HG02884 (cell line): ENCODE measurements at regions not wholly inside any gene's neighbourhood (a gene's known extent, or its start where the extent isn't known, plus 50 kb on each side); places are given as distances from the start of the nearest gene placed in this dataset.
"Not testable (repeated sequence)": the region's sequence is repeated elsewhere in the genome, so short reads cannot be mapped to it uniquely, and the experiment has no call there.

Source experiments
- ATAC-seq: cut with Tn5 transposase; IDR thresholded peaks from one replicate; pipeline ENCODE4 v1.9.1; 2021; ENCODE audit warnings: mild to moderate bottlenecking, moderate library complexity; ENCODE audit not compliant: unreplicated experiment

DNA sequence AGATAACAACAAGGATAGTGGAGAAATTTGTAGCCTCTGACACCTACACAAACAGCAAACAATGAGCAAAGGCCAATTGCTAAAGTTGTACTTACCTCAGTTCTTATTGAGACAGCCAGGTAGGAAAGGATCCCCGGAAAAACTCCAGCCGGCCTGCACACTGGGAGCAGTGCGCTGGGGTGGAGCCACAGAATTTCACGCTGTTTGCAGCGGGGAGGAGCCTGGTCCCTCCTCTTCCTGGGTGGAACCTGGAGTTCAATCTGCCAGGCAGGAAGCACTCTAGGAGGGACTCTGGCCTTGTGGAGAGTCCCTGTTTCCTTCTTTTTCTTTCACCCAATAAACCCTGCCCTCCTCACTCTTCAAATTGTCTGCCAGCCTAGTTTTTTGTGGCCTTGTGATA lies 382.6 kb upstream of the TGIF2LX start:
- ATAC-seq = not testable (repeated sequence)

- ATAC-seq = not testable (repeated sequence)
These were observed 364.6 kb upstream of the TGIF2LX start for GRCh38 chrX:89557146-89557545.

- not testable (repeated sequence) for ATAC-seq
These were observed 359.6 kb upstream of the TGIF2LX start for GRCh38 chrX:89562079-89562478.

DNA sequence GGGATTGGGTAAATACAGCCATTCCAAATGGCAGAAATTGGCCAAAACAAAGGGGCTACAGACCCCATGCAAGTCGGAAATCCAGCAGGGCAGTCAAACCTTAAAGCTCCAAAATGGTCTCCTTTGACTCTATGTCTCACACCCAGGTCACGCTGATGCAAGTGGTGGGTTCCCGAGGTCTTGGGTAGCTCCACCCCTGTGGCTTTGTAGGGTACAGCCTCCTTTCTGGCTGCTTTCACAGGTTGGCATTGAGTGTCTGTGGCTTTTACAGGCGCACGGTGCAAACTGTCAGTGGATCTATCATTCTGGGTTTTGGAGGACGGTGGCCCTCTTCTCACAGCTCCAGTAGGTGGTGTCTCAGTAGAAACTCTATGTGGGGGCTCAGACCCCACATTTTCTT lies 358.6 kb upstream of the TGIF2LX start:
- not testable (repeated sequence) for ATAC-seq

DNA sequence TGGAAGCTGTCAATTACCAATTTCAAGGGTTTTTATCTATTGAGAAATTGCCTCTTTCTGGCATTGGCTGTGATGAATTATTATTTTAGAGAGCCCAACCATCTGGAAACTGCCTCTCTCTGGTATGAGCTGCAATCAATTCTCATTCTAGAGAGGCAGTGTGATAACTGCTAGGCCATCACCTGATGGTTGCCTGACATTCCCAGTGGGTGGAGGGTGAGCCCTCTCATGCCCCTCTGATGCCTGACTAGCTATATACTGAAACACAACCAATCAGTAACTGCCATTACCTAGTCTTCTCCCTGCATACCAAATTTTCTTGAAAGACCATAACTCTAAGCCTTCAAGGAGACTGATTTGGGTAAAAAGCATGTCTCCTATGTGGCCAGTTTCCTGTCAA lies 353.9 kb upstream of the TGIF2LX start:
- not testable (repeated sequence) for ATAC-seq

GRCh38 chrX:89581868-89582267 lies 339.8 kb upstream of the TGIF2LX start:
- ATAC-seq = not testable (repeated sequence)

- not testable (repeated sequence) for ATAC-seq
These were observed 289.9 kb upstream of the TGIF2LX start for GRCh38 chrX:89631858-89632257.

GRCh38 chrX:89635887-89636286 lies 285.8 kb upstream of the TGIF2LX start:
- ATAC-seq = not testable (repeated sequence)

DNA sequence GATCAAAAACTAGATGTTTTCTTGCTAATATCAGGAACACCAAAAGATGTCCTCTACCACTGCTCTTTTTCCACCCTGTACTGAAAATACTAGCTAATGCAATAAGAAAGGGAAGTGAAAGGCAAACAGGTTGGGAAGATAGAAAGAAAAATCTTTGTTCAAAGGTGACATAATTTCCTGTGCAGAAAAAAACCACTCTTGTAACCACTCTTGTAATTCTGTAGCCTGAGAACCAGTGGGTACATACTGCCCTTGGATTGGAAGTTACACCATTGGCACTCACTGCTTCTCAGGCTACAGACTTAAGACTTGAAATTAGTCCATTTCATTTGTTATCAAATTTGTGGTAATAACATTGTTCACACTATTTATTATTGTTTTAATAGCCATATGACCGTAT lies 263.0 kb upstream of the TGIF2LX start:
- not testable (repeated sequence) for ATAC-seq

DNA sequence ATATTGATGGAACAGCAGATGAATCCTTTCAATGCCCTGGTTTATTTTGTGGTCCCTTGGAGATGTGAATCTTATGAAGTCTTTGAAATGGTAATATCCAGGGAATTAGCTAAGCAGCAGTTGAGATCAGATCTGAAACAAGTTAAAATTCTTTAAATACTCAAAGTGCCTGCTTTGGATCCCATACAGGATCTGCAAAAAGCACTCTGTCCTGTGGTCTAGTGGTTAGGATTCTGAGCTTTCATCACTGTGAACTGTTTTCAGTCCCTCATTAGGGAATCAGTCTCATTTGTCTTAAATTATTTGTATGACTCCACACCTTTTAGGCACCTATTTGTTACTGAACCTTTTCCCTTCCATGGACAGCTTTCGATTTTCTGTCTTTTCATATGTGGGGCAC lies 215.2 kb upstream of the TGIF2LX start:
- ATAC-seq = not testable (repeated sequence)

GRCh38 chrX:89707363-89707927 lies 214.3 kb upstream of the TGIF2LX start:
- ATAC-seq = not testable (repeated sequence)

DNA sequence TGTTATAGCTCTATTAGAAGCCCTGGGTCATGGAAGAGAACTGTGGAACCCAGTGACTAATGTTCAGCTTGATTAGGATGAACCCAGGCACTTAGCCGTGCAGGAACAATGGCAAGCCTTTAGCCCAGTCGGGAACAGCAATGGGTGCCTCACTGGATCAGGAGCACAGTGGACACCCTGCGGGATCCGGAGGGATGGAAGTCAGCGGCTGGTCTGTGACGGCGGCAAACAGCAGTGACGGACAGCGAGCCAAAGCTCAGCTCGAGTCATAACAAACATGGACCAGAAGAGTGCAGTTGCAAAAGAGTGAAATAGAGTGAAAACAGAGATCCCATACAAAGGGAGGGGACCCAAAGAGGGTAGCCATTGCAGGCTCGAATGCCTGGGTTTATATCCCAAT lies 187.3 kb upstream of the TGIF2LX start:
- ATAC-seq = not testable (repeated sequence)

- ATAC-seq = not testable (repeated sequence)
These were observed 165.2 kb upstream of the TGIF2LX start for GRCh38 chrX:89756466-89756865.

GRCh38 chrX:89757767-89758166 lies 163.9 kb upstream of the TGIF2LX start:
- ATAC-seq = not testable (repeated sequence)

DNA sequence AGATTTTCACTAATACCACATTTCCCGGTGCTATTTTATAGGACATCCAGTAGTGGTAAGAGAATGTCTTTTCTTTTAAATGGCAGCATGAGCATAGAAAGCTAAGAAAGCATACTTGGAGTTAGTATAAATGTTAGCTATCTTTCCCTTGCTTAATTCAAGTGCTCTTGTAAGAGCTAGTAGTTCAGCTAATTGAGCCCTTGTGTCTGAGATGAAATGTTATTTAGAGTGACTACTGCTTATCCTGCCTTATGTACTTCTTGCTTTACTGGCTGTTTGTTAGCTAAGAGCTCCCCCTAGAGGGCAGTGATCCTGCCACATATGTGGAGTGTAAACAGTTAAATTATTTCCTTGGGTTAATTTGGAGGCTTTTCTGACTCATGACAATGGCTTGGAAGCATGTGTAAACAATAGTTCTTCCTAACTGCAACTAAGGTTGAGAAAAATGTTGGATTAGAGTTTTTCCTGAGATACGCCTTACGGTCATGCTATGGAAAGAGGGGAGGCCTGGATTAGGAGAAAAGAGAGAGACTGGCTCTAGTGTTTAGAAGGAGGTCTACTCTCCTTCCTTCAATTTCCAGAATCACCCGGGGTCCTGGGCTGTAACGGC lies 162.5 kb upstream of the TGIF2LX start:
- ATAC-seq = not testable (repeated sequence)

GRCh38 chrX:89771639-89772038 lies 150.1 kb upstream of the TGIF2LX start:
- not testable (repeated sequence) for ATAC-seq

DNA sequence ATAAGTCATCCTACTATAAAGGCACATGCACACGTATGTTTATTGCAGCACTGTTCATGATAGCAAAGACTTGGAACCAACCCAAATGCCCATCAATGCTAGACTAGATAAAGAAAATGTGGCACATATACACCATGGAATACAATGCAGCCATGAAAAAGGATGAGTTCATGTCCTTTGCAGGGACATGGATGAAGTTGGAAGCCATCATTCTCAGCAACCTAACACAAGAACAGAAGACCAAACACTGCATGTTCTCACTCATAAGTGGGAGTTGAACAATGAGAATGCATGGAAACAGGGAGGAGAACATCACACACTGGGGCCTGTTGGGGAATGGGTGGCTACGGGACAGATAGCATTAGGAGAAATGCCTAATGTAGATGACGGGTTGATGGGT lies 110.3 kb upstream of the TGIF2LX start:
- ATAC-seq = not testable (repeated sequence)

- ATAC-seq = not testable (repeated sequence)
These were observed 82.0 kb upstream of the TGIF2LX start for GRCh38 chrX:89839723-89840122.

- ATAC-seq = peak; percentile 65
These were observed 50.0 kb upstream of the TGIF2LX start for GRCh38 chrX:89871662-89872061.
